Loucy (cell line): ENCODE measurements at regions not wholly inside any gene's neighbourhood (a gene's known extent, or its start where the extent isn't known, plus 50 kb on each side); places are given as distances from the start of the nearest gene placed in this dataset.

Source experiments
- H2AFZ ChIP-seq: fragments of 200-600 bp; sonication (generic); 2 replicates; pipeline ENCODE4 v1.6.0; 2016; ENCODE audit warnings: antibody characterized with exemption, mild to moderate bottlenecking, low read length, moderate library complexity
- H3F3A ChIP-seq: fragments of 200-600 bp; 2 replicates; pipeline ENCODE4 v1.6.0; 2016; ENCODE audit warnings: antibody characterized with exemption, low read depth, mild to moderate bottlenecking
- H3K27me3 ChIP-seq: fragments of 200-600 bp; sonication (generic); 2 replicates; pipeline ENCODE4 v1.6.1; 2014; ENCODE audit warnings: low read length, mild to moderate bottlenecking; ENCODE audit not compliant: insufficient read depth, poor library complexity, severe bottlenecking
- H3K36me3 ChIP-seq: fragments of 200-600 bp; sonication (generic); 2 replicates; pipeline ENCODE4 v1.6.1; 2016; ENCODE audit warnings: low read length; ENCODE audit not compliant: insufficient read depth
- H3K4me1 ChIP-seq: fragments of 200-600 bp; sonication (generic); 2 replicates; pipeline ENCODE4 v1.5.1; 2014; ENCODE audit warnings: low read length, mild to moderate bottlenecking; ENCODE audit not compliant: insufficient read depth, poor library complexity, severe bottlenecking
- H3K4me2 ChIP-seq: fragments of 200-600 bp; sonication (generic); 2 replicates; pipeline ENCODE4 v1.6.0; 2014; ENCODE audit warnings: antibody characterized with exemption, low read length, low read depth, mild to moderate bottlenecking; ENCODE audit not compliant: poor library complexity, severe bottlenecking
- H3K4me3 ChIP-seq: fragments of 200-600 bp; sonication (generic); 2 replicates; pipeline ENCODE4 v1.5.1; 2014; ENCODE audit warnings: low read length, mild to moderate bottlenecking, mixed read lengths; ENCODE audit not compliant: poor library complexity, severe bottlenecking
- H3K79me2 ChIP-seq: fragments of 200-600 bp; sonication (generic); 2 replicates; pipeline ENCODE4 v1.6.1; 2014; ENCODE audit warnings: low read length; ENCODE audit not compliant: insufficient read depth
- H3K9ac ChIP-seq: fragments of 200-600 bp; sonication (generic); 2 replicates; pipeline ENCODE4 v1.6.0; 2014; ENCODE audit warnings: mild to moderate bottlenecking, low read depth, low read length, moderate library complexity; ENCODE audit not compliant: poor library complexity, severe bottlenecking
- H3K9me2 ChIP-seq: fragments of 200-600 bp; sonication (generic); replicated peaks from 2 replicates; pipeline ENCODE4 v1.6.1; 2016; ENCODE audit warnings: low read depth, low read length, mixed read lengths
- H3K9me3 ChIP-seq: fragments of 200-600 bp; sonication (generic); 2 replicates; pipeline ENCODE4 v1.6.1; 2014; ENCODE audit warnings: mild to moderate bottlenecking, antibody characterized with exemption, low read length, low read depth; ENCODE audit not compliant: insufficient read depth
- H4K20me1 ChIP-seq: fragments of 200-600 bp; sonication (generic); 2 replicates; pipeline ENCODE4 v1.6.0; 2014; ENCODE audit warnings: antibody characterized with exemption, low read length, mild to moderate bottlenecking; ENCODE audit not compliant: insufficient read depth, poor library complexity, severe bottlenecking
- EZH2phosphoT487 ChIP-seq: fragments of 200-600 bp; IDR thresholded peaks from 2 replicates; pipeline ENCODE4 v1.6.1; 2018; ENCODE audit warnings: antibody characterized with exemption, mild to moderate bottlenecking, moderate library complexity, borderline replicate concordance
- TF ChIP-seq, protein P1 (sequence below): fragments of 200-600 bp; sonication (generic); conservative IDR thresholded peaks from 2 replicates; pipeline ENCODE4 v1.5.1; 2014; ENCODE audit warnings: mild to moderate bottlenecking, antibody characterized with exemption, low read length

DNA sequence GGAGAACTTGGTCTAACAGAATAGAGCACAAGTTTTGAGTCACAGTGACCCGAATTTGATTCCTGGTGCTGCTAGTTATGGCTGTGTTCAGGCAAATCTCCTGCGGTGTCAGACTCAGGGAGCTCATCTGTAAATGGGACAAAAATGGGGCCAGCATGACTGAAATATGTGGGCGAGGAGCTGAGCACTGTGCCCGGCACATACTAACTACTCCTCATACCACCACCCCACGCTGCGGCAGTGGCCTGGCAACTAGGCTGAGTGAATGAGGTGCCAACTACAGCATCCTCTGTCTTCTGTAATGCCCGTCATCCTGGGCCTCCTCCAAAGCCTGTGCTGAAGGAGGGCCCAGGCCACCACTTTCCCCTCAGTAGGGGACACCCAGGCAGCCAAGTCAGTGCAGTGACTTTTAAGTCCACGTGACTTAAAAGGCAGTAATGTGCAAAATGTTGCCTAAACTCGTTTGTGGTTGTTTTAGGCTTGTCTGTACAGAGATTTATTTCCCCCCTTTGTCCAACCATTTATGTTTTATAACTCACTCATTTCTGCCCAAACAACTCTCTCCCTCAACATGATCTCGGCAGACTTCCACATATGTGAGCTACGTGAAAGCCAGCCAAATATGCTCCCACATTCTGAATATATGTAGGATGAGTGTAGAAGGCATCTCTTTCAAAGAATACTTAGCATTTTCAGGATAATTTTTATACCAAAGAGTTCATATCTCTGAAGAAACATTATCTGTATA lies 773.7 kb downstream of the TSN start:
- Histone ChIP-seq H3K4me1 (no peaks in the 10 kb centered on the region), H3K9me3 (no peaks in the 10 kb centered on the region), H3K27me3 (no peaks in the 10 kb centered on the region), H3K4me3 (no peak overlapping the region), H3K9me2 (no peaks in the 10 kb centered on the region), H2AFZ (no peak overlapping the region), H3K36me3 (no peaks in the 10 kb centered on the region), H3F3A (no peaks in the 10 kb centered on the region), H4K20me1 (no peaks in the 10 kb centered on the region), H3K4me2 (no peak overlapping the region), H3K79me2 (no peaks in the 10 kb centered on the region), H3K9ac (no peak overlapping the region)
- TF ChIP-seq EZH2phosphoT487, result no peak
- TF ChIP-seq, protein P1, sequence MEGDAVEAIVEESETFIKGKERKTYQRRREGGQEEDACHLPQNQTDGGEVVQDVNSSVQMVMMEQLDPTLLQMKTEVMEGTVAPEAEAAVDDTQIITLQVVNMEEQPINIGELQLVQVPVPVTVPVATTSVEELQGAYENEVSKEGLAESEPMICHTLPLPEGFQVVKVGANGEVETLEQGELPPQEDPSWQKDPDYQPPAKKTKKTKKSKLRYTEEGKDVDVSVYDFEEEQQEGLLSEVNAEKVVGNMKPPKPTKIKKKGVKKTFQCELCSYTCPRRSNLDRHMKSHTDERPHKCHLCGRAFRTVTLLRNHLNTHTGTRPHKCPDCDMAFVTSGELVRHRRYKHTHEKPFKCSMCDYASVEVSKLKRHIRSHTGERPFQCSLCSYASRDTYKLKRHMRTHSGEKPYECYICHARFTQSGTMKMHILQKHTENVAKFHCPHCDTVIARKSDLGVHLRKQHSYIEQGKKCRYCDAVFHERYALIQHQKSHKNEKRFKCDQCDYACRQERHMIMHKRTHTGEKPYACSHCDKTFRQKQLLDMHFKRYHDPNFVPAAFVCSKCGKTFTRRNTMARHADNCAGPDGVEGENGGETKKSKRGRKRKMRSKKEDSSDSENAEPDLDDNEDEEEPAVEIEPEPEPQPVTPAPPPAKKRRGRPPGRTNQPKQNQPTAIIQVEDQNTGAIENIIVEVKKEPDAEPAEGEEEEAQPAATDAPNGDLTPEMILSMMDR, result no peak

DNA sequence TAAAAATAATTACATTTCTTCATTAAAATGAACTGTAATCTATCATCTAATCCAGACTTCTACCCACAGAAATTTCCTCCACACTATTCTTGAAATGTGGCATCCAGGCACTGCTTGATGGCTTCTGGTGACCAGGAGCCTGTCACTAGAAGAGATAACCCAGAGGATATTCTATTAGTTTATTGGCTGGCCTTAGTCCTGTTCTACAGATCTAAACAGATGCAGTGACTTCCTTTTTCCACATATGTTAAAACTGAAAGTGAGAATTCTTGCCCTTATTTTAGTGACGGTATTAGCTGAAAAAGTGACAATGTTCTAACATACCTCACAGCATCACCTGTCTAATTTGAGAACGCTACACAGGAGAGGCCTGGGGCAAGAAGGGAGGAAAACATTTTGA lies 775.4 kb downstream of the TSN start:
- Histone ChIP-seq H3K79me2 (no peaks in the 10 kb centered on the region), H3K9ac (no peak overlapping the region), H3K4me2 (no peak overlapping the region), H3K27me3 (no peaks in the 10 kb centered on the region), H4K20me1 (no peaks in the 10 kb centered on the region), H3K4me1 (no peaks in the 10 kb centered on the region), H2AFZ (0 out of 2 replicates have a peak overlapping the region, but pooled peaks have one; percentile 33), H3K9me3 (no peaks in the 10 kb centered on the region), H3K9me2 (no peaks in the 10 kb centered on the region), H3K4me3 (no peak overlapping the region), H3F3A (no peaks in the 10 kb centered on the region), H3K36me3 (no peaks in the 10 kb centered on the region)
- TF ChIP-seq, protein P1, result no peak
- TF ChIP-seq EZH2phosphoT487, result no peak

DNA sequence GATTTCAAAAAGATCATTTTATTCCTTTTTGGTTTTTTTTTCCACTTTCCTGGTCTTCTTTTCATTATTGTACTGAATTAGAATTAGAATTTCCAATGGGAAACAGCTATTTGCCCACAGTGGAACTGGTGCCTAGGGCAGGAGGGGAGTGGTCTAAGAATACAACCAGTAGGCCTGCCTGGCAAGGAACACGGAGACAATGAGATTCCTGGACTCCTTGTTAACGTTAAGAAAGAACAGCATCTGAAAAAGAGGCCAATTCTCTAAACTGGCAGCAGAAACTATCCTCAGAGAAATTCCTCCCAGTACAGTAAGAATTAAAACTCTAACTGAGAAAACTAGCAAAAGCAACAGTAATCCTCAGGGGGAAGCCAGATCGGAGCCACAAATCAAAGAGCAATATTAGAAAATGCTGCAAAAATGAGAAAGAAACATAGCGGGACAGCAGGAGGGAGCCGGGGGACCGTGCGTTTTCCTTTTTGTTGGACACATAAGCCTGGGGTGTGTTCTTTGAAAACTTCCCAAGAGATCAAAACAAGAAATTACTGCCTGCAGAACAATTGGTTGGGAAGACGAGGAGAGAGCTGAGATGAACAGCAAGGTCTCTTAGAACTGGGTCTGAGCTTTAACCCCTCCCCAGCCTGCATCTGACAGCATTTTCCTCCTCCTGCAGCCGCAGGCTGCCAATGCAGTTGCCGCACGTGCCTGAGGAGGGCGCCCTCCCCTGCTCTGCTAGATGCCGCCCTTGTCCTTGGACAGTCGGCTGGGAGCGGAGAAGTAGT lies 776.0 kb downstream of the TSN start:
- no peaks in the 10 kb centered on the region for H3K36me3 ChIP-seq
- H3K4me2 ChIP-seq, result no peak overlapping the region
- no peak overlapping the region for H3K9ac ChIP-seq
- H3K27me3 ChIP-seq, result no peaks in the 10 kb centered on the region
- H4K20me1 ChIP-seq, result no peaks in the 10 kb centered on the region
- H3K4me1 ChIP-seq, result no peaks in the 10 kb centered on the region
- H3K4me3 ChIP-seq, result no peak overlapping the region
- H3F3A ChIP-seq, result no peaks in the 10 kb centered on the region
- H3K9me2 ChIP-seq, result no peaks in the 10 kb centered on the region
- TF ChIP-seq, protein P1, result peak; percentile 48
- no peak for TF ChIP-seq EZH2phosphoT487
- no peaks in the 10 kb centered on the region for H3K9me3 ChIP-seq
- H2AFZ ChIP-seq, result 0 out of 2 replicates have a peak overlapping the region, but pooled peaks have one; percentile 33
- H3K79me2 ChIP-seq, result no peaks in the 10 kb centered on the region
